Stimulated activated CD4-positive, alpha-beta T cell treated with anti-CD3 and anti-CD28 coated beads, Interleukin-2, amount 100 ng/mL, for 24 hours (primary cell): ENCODE measurements at regions not wholly inside any gene's neighbourhood (a gene's known extent, or its start where the extent isn't known, plus 50 kb on each side); places are given as distances from the start of the nearest gene placed in this dataset.

Experiments used
- DNase-seq, 2 donors: peaks; one replicate each; pipeline ENCODE4 v3.0.0-alpha.2; 2020

GRCh38 chr2:120985174-120985996 is 249.7 kb downstream of the GLI2 start:
- no peak for DNase-seq

DNA sequence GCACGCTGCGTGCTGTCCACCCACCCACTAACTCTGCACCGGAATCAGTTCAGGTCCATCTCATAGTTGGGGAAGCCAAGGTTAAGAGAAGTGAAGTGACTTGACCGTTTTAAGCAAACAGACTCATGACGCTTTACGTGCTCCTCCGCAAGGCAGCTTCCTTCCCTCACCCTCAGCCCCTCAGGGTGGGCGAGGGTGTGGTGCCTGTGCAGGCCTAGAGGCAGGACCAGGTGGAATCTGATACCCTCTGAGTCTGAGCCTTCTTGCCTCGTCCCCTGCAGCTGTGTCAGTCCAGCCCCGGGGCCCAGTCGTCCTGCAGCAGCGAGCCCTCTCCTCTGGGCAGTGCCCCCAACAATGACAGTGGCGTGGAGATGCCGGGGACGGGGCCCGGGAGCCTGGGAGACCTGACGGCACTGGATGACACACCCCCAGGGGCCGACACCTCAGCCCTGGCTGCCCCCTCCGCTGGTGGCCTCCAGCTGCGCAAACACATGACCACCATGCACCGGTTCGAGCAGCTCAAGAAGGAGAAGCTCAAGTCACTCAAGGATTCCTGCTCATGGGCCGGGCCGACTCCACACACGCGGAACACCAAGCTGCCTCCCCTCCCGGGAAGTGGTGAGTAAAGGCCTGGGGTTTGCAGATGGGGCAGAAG is 250.5 kb downstream of the GLI2 start:
- no peak for DNase-seq

GRCh38 chr2:120986898-120987650 is 251.4 kb downstream of the GLI2 start:
- no peak for DNase-seq

DNA sequence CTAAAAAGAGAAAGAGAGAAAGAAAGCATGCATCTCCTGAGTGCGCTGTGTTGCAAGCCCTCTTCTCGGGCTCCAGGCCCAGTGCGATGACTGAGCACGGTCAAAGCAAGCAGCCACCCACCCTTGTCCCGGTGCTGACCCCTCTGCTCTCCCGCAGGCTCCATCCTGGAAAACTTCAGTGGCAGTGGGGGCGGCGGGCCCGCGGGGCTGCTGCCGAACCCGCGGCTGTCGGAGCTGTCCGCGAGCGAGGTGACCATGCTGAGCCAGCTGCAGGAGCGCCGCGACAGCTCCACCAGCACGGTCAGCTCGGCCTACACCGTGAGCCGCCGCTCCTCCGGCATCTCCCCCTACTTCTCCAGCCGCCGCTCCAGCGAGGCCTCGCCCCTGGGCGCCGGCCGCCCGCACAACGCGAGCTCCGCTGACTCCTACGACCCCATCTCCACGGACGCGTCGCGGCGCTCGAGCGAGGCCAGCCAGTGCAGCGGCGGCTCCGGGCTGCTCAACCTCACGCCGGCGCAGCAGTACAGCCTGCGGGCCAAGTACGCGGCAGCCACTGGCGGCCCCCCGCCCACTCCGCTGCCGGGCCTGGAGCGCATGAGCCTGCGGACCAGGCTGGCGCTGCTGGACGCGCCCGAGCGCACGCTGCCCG is 252.5 kb downstream of the GLI2 start:
- no peak for DNase-seq

DNA sequence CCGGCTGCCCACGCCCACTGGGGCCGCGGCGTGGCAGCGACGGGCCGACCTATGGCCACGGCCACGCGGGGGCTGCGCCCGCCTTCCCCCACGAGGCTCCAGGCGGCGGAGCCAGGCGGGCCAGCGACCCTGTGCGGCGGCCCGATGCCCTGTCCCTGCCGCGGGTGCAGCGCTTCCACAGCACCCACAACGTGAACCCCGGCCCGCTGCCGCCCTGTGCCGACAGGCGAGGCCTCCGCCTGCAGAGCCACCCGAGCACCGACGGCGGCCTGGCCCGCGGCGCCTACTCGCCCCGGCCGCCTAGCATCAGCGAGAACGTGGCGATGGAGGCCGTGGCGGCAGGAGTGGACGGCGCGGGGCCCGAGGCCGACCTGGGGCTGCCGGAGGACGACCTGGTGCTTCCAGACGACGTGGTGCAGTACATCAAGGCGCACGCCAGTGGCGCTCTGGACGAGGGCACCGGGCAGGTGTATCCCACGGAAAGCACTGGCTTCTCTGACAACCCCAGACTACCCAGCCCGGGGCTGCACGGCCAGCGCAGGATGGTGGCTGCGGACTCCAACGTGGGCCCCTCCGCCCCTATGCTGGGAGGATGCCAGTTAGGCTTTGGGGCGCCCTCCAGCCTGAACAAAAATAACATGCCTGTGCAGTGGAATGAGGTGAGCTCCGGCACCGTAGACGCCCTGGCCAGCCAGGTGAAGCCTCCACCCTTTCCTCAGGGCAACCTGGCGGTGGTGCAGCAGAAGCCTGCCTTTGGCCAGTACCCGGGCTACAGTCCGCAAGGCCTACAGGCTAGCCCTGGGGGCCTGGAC is 253.2 kb downstream of the GLI2 start:
- no peak for DNase-seq

DNA sequence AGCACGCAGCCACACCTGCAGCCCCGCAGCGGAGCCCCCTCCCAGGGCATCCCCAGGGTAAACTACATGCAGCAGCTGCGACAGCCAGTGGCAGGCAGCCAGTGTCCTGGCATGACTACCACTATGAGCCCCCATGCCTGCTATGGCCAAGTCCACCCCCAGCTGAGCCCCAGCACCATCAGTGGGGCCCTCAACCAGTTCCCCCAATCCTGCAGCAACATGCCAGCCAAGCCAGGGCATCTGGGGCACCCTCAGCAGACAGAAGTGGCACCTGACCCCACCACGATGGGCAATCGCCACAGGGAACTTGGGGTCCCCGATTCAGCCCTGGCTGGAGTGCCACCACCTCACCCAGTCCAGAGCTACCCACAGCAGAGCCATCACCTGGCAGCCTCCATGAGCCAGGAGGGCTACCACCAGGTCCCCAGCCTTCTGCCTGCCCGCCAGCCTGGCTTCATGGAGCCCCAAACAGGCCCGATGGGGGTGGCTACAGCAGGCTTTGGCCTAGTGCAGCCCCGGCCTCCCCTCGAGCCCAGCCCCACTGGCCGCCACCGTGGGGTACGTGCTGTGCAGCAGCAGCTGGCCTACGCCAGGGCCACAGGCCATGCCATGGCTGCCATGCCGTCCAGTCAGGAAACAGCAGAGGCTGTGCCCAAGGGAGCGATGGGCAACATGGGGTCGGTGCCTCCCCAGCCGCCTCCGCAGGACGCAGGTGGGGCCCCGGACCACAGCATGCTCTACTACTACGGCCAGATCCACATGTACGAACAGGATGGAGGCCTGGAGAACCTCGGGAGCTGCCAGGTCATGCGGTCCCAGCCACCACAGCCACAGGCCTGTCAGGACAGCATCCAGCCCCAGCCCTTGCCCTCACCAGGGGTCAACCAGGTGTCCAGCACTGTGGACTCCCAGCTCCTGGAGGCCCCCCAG is 254.1 kb downstream of the GLI2 start:
- no peak for DNase-seq

- DNase-seq = no peak
These were observed 254.8 kb downstream of the GLI2 start for GRCh38 chr2:120990451-120990871.

GRCh38 chr2:120991441-120991840 is 255.8 kb downstream of the GLI2 start:
- no peak for DNase-seq

- no peak for DNase-seq
These were observed 257.3 kb downstream of the GLI2 start for GRCh38 chr2:120992791-120993555.

- DNase-seq = no peak
These were observed 258.0 kb downstream of the GLI2 start for GRCh38 chr2:120993661-120994060.

DNA sequence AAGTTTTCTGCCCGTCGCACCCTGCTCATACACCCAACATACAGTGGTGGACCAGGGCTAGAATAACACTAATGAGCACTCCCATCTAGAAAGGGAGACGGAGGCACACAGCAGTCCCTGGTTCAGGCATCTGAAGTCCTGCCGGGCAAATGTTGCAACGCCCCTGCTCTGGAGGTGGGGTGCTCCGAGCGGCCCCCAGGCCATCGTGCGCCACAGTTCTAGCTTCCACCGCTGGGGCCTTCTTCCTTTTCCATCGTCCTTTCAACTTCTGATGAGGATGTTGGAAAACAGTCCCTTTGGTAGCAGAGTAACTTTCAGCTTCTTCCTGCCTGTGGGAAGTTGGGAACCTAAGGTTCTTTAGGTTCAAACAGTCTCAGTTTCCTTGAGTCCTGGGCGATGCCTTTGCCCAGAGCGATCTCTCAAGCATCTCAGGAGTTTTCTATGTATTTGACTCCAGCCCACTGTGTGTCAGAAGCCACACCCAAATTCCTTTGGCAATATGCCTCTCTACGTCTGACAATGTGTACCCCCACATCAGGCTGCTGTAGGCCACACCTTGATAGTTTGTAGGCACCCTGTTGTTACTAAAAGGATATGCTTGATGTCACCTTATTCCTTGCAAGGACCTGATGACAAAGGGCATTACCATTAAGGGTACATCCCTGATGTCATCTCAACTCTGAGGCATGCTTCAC is 258.8 kb downstream of the GLI2 start:
- no peak for DNase-seq

DNA sequence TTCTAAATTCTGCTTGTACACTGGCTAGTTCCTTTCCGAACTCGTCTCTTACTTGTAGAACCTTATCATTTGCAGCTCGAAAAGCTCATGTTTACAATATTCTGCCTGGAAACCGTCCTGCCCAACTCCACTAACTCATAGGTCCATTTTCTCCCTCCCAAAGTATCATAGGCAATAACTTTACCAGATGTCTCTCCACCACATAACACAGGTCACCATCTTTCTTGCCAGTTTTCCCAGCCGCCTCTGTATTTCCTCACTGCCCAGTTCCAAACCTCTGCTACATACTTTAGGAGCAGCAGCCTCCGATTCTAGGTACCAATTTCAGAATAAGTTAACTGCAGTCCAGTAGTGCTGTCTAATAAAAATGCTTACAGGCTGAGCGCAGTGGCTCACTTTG is 259.5 kb downstream of the GLI2 start:
- DNase-seq = no peak

DNA sequence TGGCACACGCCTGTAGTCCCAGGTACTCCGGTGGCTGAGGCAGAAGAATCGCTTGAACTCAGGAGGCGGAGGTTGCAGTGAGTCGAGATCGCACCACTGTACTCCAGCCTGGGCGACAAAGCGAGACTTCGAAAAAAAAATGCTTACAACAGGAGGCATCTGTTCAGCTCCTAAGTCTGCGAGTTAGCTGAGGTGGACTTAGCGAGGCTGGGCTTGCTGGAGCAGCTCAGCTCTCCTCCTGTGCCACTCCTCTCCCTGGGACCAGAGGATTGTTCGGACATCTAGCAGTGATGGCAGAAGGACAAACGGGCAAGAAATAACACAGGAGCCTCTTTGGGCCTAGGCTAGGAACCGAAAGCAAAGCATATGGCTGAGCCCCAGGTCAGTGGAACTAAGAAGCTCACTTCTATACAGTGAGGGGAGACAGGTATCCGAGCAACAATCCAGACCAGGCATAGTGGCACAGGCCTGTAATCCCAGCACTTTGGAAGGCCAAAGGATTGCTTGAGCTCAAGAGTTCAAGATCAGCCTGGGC is 260.1 kb downstream of the GLI2 start:
- DNase-seq = no peak

GRCh38 chr2:120999377-121000097 is 263.9 kb downstream of the GLI2 start:
- DNase-seq = no peak

GRCh38 chr2:121000804-121001203 is 265.1 kb downstream of the GLI2 start:
- DNase-seq = no peak

DNA sequence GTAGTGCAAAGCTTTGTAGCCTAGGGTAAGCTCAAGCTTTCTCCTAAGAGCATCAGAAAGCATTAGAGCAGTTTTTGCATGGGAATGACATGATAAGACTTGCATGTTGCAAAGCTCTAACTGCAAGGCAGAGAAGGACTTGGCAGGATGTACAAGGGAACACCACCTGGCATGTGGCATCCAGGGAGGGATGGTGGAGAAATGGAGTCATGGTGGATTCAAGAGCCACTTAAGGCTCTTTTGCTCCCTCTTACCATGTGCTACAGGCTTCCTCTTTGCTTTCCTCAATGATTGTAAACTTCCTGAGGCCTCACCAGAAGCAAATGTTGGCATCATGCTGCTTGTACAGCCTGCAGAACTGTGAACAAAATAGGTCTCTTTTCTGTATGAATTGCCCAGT is 266.0 kb downstream of the GLI2 start:
- DNase-seq = no peak

DNA sequence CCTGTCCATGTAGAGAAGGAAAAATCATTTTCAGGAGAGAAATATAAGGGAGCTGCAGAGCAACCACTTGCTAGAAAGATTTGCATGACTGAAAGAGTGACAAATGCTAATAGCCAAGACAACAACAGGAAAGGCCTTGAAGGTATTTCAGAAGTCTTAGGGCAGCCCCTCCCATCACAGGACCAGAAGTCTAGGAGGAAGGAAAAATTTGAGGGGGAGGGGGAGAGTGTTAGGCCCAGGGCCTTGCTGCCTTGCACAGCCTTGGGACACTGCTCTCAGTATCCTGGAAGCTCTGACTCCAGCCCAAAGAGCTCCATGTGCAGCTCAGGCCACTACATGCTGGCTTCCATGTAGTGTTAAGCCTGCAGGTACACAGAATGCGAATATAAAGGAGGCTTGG is 266.9 kb downstream of the GLI2 start:
- DNase-seq = no peak

DNA sequence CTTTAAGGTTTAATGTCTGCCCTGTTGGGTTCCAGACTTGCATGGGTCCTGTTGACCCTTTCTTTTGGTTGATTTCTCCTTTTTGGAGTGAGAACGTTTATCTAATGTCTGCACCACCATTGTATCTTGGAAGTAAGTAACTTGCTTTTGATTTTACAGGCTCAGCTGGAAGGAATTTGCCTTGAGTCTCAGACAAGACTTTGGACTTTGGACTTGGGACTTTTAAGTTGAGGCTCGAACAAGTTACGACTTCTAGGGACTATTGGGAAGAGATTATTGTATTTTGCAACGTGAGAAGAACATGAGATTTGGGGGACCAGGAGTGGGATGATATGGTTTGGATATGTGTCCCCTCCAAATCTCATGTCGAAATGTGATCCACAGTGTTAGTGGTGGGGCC is 267.7 kb downstream of the GLI2 start:
- no peak for DNase-seq

- no peak for DNase-seq
These were observed 268.7 kb downstream of the GLI2 start for GRCh38 chr2:121004359-121004758.
